ENCODE measurements at regions not wholly inside any gene's neighbourhood (a gene's known extent, or its start where the extent isn't known, plus 50 kb on each side); places are given as distances from the start of the nearest gene placed in this dataset.

DNA sequence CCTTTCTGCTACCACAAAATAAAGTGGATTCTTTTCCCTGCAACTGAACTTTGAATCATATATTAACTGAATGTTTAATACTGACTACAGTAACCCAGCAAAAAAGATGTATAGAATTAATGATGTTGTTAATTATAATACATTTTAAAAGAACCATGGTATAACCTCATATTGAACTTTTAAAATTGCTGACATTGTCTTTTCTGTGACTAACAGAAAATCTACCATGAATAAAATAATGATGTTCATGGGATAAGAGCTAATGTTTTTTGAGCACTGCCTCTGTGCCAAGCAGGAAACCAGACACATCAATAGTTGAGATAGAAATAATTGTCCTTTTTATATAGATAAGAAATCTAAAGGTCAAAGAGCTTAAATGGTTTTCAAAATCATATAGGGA, 691.9 kb downstream of the PDHA2 start:
- no peak for DNase-seq (ENCODE audit: low spot score)

DNA sequence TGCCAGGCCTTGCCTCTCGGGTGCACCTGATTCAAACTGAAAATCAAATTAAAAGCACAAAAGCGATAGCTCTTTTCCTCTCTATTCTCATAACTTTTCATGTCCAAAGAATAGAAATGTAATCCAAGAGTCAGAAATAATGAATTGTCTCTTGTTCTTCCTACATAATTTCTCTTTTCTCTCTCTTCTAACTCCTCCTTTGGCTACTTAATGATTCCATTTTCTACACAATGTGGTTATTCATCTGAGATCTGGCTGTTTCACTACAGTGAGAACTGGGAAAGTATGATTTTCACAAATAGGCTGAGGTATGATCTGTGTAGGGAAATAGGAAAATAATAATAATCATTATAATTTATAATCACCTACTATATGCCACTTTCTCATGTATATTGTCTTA, 703.5 kb downstream of the PDHA2 start:
- no peak for DNase-seq (ENCODE audit: low spot score)

DNA sequence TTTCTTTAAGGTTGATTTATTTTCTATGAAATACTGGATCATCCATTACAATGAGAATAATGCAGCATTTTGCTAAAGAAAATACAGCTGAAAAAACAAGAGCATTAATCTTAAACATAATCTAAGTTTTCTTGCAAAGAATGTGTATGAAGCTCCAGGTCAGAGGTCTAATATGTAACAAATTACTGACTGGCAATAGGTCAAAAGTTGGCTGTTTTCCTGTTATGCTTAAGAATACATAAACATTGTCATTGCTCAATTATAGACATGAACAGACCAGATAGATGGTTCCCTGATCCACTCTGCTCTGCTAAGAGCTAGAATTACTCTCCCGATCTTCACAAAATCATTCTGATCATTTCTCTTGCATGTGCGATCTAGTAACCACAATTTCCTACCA, 718.6 kb downstream of the PDHA2 start:
- no peak for DNase-seq (ENCODE audit: low spot score)

DNA sequence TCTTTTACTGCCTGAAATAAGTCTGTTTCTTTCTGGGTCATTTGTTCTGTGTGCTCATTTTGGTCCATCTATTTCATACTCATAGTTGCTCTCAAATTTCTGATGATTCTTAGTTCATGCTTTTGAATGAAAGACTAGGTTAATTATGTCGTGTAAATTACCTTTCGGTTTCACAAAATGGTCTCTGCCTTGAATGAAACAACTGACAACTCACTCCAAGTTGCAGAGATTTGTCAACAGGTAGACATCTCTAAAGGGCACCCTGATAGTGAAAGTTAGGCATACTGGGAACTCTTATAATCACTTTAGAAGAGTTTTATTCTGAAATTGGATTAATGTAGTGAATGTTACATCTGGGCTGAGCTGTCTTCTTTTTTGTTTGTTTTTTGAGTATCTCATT, 726.9 kb downstream of the PDHA2 start:
- no peak for DNase-seq (ENCODE audit: low spot score)

DNA sequence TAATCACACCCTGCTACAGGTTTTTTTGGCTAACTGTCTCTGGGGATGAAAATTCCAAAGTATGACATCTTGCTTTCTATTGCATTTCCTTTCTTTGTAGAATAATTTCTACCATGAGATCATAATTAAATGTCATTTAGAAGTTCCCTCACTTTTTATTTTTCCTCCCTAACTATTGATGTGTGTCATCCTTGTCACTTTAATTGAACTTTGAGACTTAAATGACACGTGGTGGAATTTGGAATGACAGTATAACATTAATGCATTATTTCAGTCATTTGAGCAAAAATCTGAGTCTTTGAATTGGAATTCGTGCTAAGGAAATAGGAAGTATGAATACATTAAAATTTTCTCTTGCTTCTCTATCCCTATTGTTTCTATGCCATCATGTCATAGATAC, 745.4 kb downstream of the PDHA2 start:
- DNase-seq (ENCODE audit: low spot score) = no peak

DNA sequence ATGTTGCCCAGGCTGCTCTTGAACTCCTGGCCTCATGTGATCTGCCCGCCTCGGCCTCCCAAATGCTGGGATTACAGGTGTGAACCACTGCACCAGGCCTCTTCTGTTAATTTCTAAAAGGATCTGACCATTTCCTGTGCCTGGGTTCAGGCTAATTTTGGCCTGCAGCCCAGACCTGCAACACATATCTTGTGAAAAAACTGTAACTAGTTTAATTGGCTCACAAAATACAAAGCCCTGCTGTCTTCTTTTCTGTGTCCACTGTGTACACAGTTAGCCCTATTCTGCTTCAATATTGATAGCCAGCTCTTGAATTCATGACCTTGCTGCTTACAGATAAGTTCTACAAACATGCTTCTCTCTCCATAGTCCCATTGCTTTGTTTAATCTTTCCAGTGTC, 753.5 kb downstream of the PDHA2 start:
- no peak for DNase-seq (ENCODE audit: low spot score)

DNA sequence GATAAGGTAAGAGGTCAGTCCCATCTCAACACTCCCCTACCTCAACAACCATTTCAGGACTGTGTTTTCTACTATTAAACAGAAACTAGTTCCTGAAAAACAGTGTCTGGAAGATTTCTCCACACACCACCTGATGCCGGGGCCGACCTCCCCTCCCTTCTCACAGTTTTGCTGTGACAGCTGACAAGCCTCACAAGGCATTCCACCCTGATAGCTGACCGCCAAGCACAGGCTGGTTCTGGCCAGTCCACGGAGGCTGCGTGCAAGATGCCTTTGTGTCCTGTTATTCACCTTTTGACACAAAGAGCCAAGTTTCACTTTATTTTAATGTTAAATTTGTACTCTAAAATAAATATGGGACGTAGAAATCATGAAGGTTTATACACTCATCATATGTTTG, 758.6 kb downstream of the PDHA2 start:
- DNase-seq (ENCODE audit: low spot score) = no peak

DNA sequence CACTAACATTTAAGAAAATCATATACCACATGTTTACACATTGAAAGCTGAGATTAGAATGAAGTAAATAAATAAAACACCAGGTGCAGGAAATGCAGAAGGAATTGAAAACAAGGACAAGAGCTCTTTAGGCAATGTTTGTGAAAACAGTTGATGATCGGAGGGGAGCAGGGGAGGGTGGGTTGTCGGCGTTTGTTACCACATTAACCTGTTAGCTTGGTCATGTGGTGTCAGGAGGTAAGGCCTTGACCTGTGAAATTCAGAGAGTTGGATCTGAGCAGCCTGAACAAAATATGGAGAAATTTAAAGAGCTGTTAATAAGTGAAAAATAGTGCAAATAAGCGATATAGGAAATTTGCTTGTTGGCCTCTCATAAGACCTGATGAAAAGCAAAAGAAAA, 759.9 kb downstream of the PDHA2 start:
- DNase-seq (ENCODE audit: low spot score) = no peak

DNA sequence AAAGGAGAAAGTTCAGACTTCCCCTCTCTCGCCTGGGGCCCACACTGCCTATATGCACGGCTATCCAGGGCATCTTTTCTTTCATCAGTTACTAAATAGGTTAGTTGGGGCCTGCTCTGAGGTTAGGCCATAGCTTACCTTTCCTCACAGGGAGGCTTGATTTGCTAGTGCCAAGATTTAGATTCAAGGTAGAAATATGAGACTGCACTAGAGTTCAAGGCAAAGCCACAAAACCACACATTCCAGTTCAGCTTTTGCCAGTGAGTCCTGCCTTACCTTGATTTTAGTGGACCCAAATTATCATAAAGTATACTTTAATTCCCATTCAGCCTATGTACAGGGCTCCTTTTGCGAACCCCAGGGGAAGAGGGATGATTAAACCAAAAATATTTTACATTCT, 762.8 kb downstream of the PDHA2 start:
- no peak for DNase-seq (ENCODE audit: low spot score)

DNA sequence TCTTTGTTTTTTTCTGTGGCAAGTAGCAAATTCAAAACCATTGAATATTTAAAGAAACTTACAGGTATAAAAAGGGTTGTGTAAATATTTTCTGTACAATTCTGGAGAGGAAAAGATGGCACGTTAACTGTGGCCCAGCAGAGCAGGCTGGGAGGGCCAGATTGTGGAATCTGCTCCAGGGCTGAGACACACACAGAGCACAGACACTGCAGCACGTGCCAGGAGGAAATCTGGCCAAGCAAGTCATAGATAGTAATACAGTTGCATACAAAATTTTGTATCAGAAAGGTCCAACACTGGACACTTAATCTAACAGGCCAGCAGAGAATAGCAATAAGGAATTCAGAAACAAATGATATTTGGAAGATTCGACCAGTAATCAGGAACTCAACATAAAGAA, 763.7 kb downstream of the PDHA2 start:
- no peak for DNase-seq (ENCODE audit: low spot score)

DNA sequence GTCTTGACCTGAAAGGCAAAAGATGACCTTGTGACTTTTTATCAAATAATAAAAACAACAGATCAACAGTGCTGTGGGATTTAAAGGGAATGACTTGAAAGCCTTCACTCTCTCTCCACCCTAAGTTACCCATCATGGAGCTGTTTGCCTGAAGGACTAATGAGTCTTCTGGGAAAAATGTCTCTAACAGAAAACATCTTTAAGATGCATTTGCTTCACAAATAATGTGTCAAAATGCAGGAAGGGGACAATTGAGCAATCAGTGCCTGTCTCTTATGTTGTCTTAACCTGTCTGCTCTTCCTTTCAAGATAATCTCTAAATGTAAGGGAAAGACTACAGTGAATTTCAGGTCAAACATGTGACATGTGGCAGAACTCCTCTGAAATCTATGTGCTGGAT, 766.6 kb downstream of the PDHA2 start:
- DNase-seq (ENCODE audit: low spot score) = no peak

DNA sequence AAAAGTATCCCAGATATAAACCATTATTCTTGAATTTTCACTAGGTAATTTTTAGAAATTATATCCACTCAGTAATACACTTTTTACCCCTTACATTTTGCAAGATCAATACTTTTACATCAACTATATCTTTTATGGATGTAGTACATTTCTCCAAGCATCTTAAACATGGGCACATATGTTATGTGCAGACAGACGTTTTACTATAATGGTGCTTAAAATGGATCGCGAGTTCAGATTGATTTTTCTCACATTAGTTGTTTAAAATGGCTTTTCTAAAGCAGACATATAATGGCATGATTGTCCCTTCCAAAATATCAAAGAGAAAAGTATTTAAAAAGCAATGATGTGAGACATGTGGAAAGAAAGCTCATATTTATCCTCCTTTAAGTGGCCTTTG, 786.1 kb downstream of the PDHA2 start:
- no peak for DNase-seq (ENCODE audit: low spot score)

DNA sequence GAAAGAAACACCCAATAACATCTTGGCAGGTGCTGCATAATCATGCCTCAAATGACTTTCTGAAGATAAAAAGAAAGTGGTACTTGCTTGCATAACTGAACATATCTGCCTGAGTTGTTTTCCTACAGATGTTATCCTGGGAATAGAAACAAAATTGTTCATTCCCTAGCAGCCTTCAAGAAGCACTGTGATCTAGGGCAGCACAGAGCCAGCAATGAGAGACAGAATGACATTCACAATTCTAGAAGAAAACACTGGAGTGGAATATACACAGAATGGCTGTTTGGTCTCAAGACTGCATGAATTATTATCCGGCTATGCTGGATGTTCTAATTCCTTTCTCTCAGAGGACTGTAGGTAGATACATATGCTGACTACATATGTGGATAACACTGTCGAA, 790.9 kb downstream of the PDHA2 start:
- no peak for DNase-seq (ENCODE audit: low spot score)

DNA sequence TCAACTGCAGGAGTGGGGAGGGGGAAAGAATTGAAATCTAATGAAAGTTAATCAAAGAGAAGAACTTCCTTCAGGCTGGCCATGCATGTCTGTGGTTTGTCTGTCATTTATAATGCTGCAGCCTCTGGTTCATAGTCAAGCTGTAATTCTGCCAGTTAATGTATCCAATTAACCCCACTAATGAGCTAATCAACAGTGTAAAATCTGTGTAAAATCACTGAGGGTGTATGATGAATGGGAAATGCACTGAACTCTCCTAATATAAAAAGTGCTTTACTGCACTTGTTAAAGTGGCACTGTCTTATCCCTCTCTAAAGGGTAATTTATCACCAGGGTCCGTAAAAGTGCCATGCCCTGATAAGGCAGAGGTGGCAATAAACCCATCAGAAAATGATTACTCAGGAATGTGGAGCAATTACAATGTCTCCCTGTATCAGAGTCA, 798.1 kb downstream of the PDHA2 start:
- no peak for DNase-seq (ENCODE audit: low spot score)

DNA sequence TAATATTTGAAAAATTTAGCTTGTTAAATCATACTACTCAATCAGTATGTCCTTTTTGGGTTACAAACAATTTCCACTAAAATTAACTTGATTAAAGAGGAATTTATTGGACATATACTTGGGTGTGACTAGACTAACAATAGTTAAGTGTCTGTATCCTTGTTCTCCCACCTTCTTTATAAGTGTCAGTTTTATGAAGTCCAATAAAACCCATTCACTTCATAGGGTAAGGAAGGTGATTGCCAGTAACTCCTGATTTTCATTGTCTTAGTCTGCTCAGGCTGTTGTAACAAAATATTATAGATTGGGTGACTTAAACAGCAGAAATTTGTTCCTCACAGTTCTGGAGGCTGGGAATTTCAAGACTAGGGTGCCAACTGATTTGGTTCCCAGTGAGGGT, 800.0 kb downstream of the PDHA2 start:
- DNase-seq (ENCODE audit: low spot score) = no peak

DNA sequence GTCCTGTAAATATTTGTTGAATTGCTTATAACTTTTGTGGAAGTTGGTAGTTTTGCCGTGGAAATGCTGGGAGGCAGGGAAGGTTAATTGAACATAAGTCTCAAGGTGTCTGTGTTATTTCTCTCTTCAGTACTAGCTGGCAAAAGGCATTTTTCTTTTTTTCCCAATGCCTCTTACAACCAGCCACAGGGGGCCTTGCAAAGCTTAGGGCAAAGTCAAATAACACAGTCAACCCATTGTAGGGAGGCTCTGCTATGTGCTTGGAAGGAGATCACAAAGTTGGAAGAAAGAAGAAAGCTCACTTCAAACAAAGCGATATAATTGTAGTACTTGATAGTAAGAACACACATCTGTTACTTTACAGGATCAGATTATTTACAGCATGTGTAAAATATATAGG, 802.6 kb downstream of the PDHA2 start:
- no peak for DNase-seq (ENCODE audit: low spot score)

DNA sequence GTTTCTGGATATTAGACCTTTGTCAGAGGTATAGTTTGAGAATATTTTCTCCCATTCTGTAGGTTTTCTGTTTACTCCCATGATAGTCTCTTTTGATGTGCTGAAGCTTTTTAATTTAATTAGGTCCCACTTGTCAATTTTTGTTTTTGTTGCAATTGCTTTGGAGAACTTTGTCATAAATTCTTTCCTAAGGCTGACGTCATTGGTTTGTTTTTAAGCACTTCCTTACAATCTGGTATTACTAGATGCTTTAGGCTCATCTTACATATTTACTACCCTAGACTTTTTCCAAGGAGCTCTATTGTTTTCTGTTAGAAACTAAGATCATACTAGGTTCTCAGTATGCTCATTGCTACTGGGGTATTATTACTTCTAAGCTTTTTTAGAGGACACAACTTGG, 806.3 kb downstream of the PDHA2 start:
- no peak for DNase-seq (ENCODE audit: low spot score)

DNA sequence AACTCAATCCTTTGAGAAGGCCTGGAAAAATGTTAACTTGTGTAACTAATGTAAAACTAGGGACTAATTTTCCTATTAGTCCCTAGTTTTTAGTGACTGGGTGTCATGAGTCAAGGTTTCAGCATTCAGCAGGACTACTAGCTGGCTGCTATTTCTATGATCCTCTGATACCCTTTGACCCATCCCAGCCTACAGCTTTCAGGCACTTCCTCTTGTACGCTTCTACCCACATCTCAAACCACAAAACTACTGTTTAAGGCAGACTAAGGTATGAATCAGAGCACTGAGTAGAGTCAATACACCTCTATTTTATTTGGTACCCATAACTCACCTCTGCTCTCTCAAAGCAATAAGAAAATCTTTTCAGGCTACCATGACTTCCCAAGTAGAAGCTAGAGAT, 809.6 kb downstream of the PDHA2 start:
- no peak for DNase-seq (ENCODE audit: low spot score)

DNA sequence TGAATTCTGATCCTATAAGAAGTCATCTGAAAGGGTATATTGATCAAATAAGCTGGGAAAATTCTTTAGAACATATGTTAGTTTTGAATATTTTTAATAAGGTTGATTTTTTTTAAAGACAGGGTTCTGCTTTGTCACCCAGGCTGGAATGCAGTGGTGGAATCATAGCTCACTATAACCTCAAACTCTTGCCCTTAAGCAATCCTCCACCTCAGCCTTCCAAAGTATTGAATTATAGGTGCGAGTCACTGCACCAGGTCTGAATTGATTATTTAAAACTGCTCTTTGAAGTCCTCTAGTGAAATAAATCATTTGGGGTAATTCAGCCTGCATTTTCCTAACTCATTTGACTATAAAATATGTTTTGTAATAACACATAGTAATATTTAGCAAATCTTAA, 812.3 kb downstream of the PDHA2 start:
- DNase-seq (ENCODE audit: low spot score) = no peak

DNA sequence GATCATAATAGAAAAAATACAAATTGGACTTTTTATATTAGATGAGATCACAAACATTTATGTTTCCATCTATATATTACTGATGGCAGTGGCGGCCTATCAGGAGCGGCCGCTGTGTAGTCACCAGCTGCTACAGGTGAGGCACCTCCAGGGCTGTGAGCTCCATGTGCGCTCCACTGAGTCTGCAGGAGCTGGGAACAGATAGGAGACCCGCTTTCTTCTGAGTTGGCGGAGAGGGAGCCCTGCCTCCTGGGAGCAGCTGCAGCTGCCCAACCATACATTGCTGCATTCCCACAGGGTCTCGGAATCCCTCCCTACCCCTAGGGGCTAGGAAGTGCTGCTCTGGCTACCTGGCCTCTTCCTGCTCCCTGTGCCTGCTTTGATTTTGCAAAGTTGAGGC, 812.9 kb downstream of the PDHA2 start:
- DNase-seq (ENCODE audit: low spot score) = no peak

DNA sequence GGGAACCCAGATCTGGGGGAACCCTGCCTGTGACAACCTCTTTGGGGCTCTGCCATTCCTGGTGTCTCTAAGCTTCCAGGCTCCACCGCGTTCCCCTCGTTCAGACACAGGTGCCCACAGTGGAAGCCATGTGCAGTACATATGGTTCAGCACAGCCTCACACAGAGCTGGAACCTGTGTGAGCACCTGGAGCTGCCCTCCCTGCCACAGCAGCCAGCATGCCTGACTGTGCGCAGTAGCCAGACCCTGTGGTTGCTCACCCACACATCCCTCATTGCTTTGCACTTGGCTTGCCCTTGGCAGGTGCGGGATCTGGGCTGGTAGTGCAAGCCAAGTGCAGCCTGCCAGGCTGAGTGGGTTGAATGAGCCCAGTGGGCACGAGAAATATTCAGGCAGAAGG, 814.2 kb downstream of the PDHA2 start:
- DNase-seq (ENCODE audit: low spot score) = no peak

DNA sequence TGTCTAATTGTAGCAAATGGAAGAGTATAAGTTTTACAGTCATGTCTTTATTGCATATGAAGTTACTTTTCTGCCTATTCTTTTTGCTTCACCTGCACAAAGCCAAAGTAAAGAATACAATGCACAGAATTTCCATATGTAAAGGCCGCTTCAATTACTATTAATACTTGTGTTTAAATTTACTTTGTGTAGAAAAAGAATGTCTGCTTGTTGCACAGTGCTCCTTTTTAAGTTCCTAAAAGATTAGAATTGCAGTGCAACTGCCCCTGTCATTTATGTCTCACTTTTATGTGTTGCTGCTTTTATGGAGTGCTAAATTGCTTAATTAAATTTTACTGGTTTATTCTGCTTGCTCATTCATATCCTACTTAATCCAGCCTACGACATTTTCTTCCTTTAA, 830.5 kb downstream of the PDHA2 start:
- no peak for DNase-seq (ENCODE audit: low spot score)

DNA sequence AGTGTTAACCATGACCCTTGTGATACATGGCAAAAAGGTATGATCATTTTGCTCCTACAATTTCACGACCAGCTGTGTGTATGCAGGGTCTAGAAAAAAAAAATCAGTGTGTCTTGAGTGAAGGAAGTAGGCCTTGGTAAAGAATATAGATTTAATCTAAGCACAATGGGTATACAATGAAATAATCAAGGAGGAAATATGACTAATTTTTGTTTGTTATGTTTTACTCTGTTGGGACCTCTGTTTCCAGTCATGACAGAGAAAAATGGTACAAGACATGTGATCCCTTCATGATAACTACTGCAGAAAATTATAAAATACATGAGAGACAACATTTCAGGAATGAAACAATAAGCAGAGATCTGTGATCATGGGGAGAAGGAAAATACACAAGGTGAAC, 835.5 kb downstream of the PDHA2 start:
- DNase-seq (ENCODE audit: low spot score) = no peak

DNA sequence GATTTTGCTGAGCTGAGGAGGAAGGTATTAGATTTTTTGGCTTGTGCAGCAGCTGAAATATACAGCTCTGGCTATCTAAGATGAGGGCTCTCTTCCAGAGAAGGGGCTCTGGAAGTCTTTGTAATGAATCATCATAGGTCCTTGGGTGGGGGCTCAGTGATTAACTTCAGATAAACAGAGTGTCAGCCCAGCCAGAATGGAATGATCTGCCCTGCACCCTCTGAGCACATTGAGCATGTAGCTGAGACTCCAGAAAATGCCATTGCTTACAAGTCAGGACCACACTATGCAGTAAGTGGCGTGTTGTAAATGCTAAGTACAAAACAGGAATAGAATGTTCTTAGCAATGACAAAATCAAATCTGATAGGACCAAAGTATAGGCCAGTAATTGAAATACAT, 836.0 kb downstream of the PDHA2 start:
- no peak for DNase-seq (ENCODE audit: low spot score)

DNA sequence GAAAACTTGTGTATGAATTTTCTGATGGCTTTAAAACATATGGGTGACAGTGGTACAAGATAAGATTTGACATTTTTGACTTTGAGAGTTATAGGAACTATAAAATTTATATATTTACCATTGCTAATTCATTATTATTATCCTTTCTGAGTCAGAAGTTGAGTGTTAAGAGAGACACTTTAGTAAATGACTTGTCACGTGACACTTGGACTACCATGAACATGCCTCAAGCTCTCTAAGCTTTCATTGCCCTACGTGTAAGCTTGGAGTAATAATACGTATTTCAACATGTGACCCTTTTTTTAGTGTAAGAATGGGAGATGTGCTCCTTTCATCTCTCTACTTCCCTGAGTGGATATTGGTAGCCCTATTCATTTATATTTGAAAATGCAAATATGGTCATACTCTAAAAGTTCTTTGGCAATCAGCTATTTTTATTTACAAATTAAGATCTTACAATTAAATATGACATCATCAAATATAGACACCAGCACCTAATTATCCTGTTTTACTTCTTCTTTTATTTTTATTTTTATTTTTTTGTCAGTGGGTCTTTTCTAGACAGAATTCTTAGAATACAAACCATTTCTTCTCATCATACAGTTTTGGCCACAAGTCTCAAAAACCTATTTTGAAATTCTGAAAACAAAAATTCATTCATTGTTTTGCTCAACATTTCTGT, 837.0 kb downstream of the PDHA2 start:
- no peak for DNase-seq (ENCODE audit: low spot score)

Measured in ecto neural progenitor cell (in vitro differentiated cells).